SHP77 treated with DMSO at 0.1 percent for 48 hours (cell line): ENCODE measurements at regions not wholly inside any gene's neighbourhood (a gene's known extent, or its start where the extent isn't known, plus 50 kb on each side); places are given as distances from the start of the nearest gene placed in this dataset.
"Not testable (repeated sequence)": the region's sequence is repeated elsewhere in the genome, so short reads cannot be mapped to it uniquely, and the experiment has no call there.

Experiments
- DNase-seq: peaks from one replicate; lab custom pipeline; 2025; lab: John Stamatoyannopoulos, UW

GRCh38 chr14:104304451-104305351, 166.3 kb downstream of the KIF26A start:
- DNase-seq: no peak

GRCh38 chr14:104305511-104306449, 167.4 kb downstream of the KIF26A start:
- no peak for DNase-seq

GRCh38 chr14:104306450-104307040, 168.2 kb downstream of the KIF26A start:
- no peak for DNase-seq

- DNase-seq: no peak
These were observed 168.8 kb downstream of the KIF26A start for GRCh38 chr14:104307246-104307626.

GRCh38 chr14:104307627-104308401, 169.4 kb downstream of the KIF26A start:
- DNase-seq: no peak

GRCh38 chr14:104308534-104308933, 170.1 kb downstream of the KIF26A start:
- not testable (repeated sequence) for DNase-seq

- no peak for DNase-seq
These were observed 171.4 kb downstream of the KIF26A start for GRCh38 chr14:104309657-104310369.

- DNase-seq: no peak
These were observed 173.0 kb downstream of the KIF26A start for GRCh38 chr14:104311358-104311757.

GRCh38 chr14:104313674-104314073, 175.3 kb downstream of the KIF26A start:
- DNase-seq: no peak

- DNase-seq: no peak
These were observed 176.0 kb downstream of the KIF26A start for GRCh38 chr14:104314251-104314941.

- DNase-seq: no peak
These were observed 176.8 kb downstream of the KIF26A start for GRCh38 chr14:104315169-104315568.

GRCh38 chr14:104315625-104316024, 177.2 kb downstream of the KIF26A start:
- DNase-seq: no peak

- DNase-seq: no peak
These were observed 177.8 kb downstream of the KIF26A start for GRCh38 chr14:104316121-104316722.

GRCh38 chr14:104316723-104317491, 178.5 kb downstream of the KIF26A start:
- no peak for DNase-seq

- no peak for DNase-seq
These were observed 179.1 kb downstream of the KIF26A start for GRCh38 chr14:104317492-104317805.

- no peak for DNase-seq
These were observed 179.7 kb downstream of the KIF26A start for GRCh38 chr14:104317975-104318557.

GRCh38 chr14:104318558-104319490, 180.4 kb downstream of the KIF26A start:
- DNase-seq: no peak
